OCI-LY3 (cell line): ENCODE measurements at regions not wholly inside any gene's neighbourhood (a gene's known extent, or its start where the extent isn't known, plus 50 kb on each side); places are given as distances from the start of the nearest gene placed in this dataset.

Experiments used
- H2AFZ ChIP-seq: fragments of 200-600, 300-600 bp; shearing (Covaris generic); 2 replicates; pipeline ENCODE4 v1.6.0; 2014; ENCODE audit warnings: antibody characterized with exemption, low read depth, low read length
- H3K27ac ChIP-seq: fragments of 200-600, 300-600 bp; sonication (generic); 2 replicates; pipeline ENCODE4 v1.5.1; 2014; ENCODE audit warnings: mild to moderate bottlenecking, low read length, moderate library complexity, mixed read lengths
- H3K27me3 ChIP-seq: fragments of 200-600, 300-600 bp; sonication (generic); 2 replicates; pipeline ENCODE4 v1.6.1; 2014; ENCODE audit warnings: low read depth, low read length, mixed read lengths
- H3K36me3 ChIP-seq: fragments of 200-600, 300-600 bp; sonication (generic); replicated peaks from 2 replicates; pipeline ENCODE3; 2014; ENCODE audit warnings: low read depth, low read length, mixed read lengths
- H3K4me1 ChIP-seq: fragments of 300-600, 200-600 bp; sonication (generic); 2 replicates; pipeline ENCODE4 v1.6.1; 2014; ENCODE audit warnings: low read length, mixed read lengths
- H3K4me2 ChIP-seq: fragments of 200-600, 300-600 bp; sonication (generic); 2 replicates; pipeline ENCODE4 v1.6.1; 2014; ENCODE audit warnings: low read length, mixed read lengths
- H3K4me3 ChIP-seq: fragments of 300-600, 200-600 bp; sonication (generic); 2 replicates; pipeline ENCODE4 v1.5.1; 2014; ENCODE audit warnings: antibody characterized with exemption, mild to moderate bottlenecking, low read length, moderate library complexity
- H3K79me2 ChIP-seq: fragments of 300-600, 200-600 bp; shearing (Covaris generic); 2 replicates; pipeline ENCODE4 v1.6.1; 2014; ENCODE audit warnings: mild to moderate bottlenecking, low read length, mixed read lengths
- H3K9ac ChIP-seq: fragments of 300-600, 200-600 bp; shearing (Covaris generic); 2 replicates; pipeline ENCODE4 v1.6.0; 2014; ENCODE audit warnings: mild to moderate bottlenecking, low read length, moderate library complexity
- H3K9me3 ChIP-seq: fragments of 200-600, 300-600 bp; shearing (Covaris generic); 2 replicates; pipeline ENCODE4 v1.6.1; 2014; ENCODE audit warnings: low read length, mixed read lengths; ENCODE audit not compliant: insufficient read depth
- H4K20me1 ChIP-seq: fragments of 200-600, 300-600 bp; sonication (generic); 2 replicates; pipeline ENCODE4 v1.6.1; 2016; ENCODE audit warnings: low read length, mixed read lengths; ENCODE audit not compliant: insufficient read depth
- CTCF ChIP-seq: fragments of 200-600, 300-600 bp; sonication (generic); IDR thresholded peaks from 2 replicates; pipeline ENCODE4 v1.5.1; 2014; ENCODE audit warnings: antibody characterized with exemption, low read length, low read depth
- EZH2phosphoT487 ChIP-seq: fragments of 200-600 bp; shearing (Covaris generic); IDR thresholded peaks from 2 replicates; pipeline ENCODE4 v1.6.1; 2018; ENCODE audit warnings: antibody characterized with exemption, mixed run types, low read depth

DNA sequence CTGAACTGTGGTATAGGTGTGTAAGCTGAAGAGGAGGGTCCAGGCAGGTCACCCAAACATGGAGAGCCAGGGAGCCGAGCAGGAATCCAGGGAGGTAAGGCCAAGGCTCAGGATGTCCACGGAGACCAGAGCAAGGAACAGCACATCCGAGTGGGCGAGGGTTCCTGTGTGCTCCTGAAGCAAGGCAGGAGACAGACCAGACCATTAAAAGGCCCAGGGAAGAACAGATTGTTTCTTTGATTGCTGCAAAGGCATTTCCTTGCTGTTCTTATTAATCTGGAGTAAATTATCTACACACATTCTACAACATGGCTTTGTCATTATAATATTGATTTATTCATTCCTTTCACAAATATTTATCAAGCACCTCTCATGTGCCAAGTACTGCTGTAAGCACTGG lies 50.1 kb upstream of the SPTBN1 start:
- Histone ChIP-seq H4K20me1 (no peaks in the 10 kb centered on the region), H3K4me2 (no peak overlapping the region), H3K79me2 (no peaks in the 10 kb centered on the region), H3K4me1 (peaks cover 5% of the 10 kb centered on the region), H3K27ac (no peak overlapping the region), H2AFZ (no peak overlapping the region), H3K36me3 (no peaks in the 10 kb centered on the region), H3K9ac (no peak overlapping the region), H3K27me3 (peaks cover 10% of the 10 kb centered on the region; the same call in 1 of the 2 replicates), H3K9me3 (no peaks in the 10 kb centered on the region), H3K4me3 (no peak overlapping the region)
- TF ChIP-seq EZH2phosphoT487 (no peak), CTCF (no peak)
